IMR-90 (cell line): ENCODE measurements at regions not wholly inside any gene's neighbourhood (a gene's known extent, or its start where the extent isn't known, plus 50 kb on each side); places are given as distances from the start of the nearest gene placed in this dataset.

Source experiments
- BHLHE40 ChIP-seq: fragments of 150-350 bp; IDR thresholded peaks from 2 replicates; pipeline ENCODE4 v1.6.1; 2016; ENCODE audit warnings: mild to moderate bottlenecking, low read depth, low read length
- CEBPB ChIP-seq: IDR thresholded peaks from 2 replicates; pipeline ENCODE4 v1.6.1; 2012; ENCODE audit warnings: low read depth, low read length, improper control_type of control experiment
- CHD1 ChIP-seq: IDR thresholded peaks from 2 replicates; pipeline ENCODE4 v1.6.1; 2012; ENCODE audit warnings: low read depth, low read length, improper control_type of control experiment
- CTCF ChIP-seq: conservative IDR thresholded peaks from 2 replicates; pipeline ENCODE4 v1.5.1; 2012; ENCODE audit warnings: mild to moderate bottlenecking, low read depth, low read length, improper control_type of control experiment
- ELK1 ChIP-seq: fragments of 150-350 bp; IDR thresholded peaks from 2 replicates; pipeline ENCODE4 v1.6.1; 2016; ENCODE audit warnings: low read depth, mild to moderate bottlenecking, low read length, moderate library complexity, borderline replicate concordance
- FOS ChIP-seq: fragments of 150-350 bp; IDR thresholded peaks from 2 replicates; pipeline ENCODE4 v1.6.1; 2016; ENCODE audit warnings: low read depth, low read length
- MAFK ChIP-seq: IDR thresholded peaks from 2 replicates; pipeline ENCODE4 v1.6.1; 2012; ENCODE audit warnings: low read depth, low read length, improper control_type of control experiment
- MXI1 ChIP-seq: IDR thresholded peaks from 2 replicates; pipeline ENCODE4 v1.6.1; 2012; ENCODE audit warnings: low read depth, mild to moderate bottlenecking, low read length, moderate library complexity, borderline replicate concordance
- NFE2L2 ChIP-seq: fragments of 150-350 bp; IDR thresholded peaks from 2 replicates; pipeline ENCODE4 v1.6.1; 2016; ENCODE audit warnings: low read depth, mild to moderate bottlenecking, low read length
- POLR2A ChIP-seq: IDR thresholded peaks from 2 replicates; pipeline ENCODE4 v1.6.1; 2012; ENCODE audit warnings: mild to moderate bottlenecking, low read depth, low read length
- RAD21 ChIP-seq: IDR thresholded peaks from 2 replicates; pipeline ENCODE4 v1.6.1; 2012; ENCODE audit warnings: low read length, improper control_type of control experiment
- RFX5 ChIP-seq: IDR thresholded peaks from 2 replicates; pipeline ENCODE4 v1.8.0; 2012; ENCODE audit warnings: low read depth, mild to moderate bottlenecking, low read length, moderate library complexity
- SMC3 ChIP-seq: fragments of 150-350 bp; IDR thresholded peaks from 2 replicates; pipeline ENCODE4 v1.6.1; 2016; ENCODE audit warnings: low read depth, mild to moderate bottlenecking, antibody characterized with exemption, low read length, moderate library complexity
- USF2 ChIP-seq: fragments of 150-350 bp; IDR thresholded peaks from 2 replicates; pipeline ENCODE4 v1.6.1; 2017; ENCODE audit warnings: mild to moderate bottlenecking, antibody characterized with exemption, low read length, low read depth

GRCh38 chr5:68592351-68592750, 376.8 kb downstream of the PIK3R1 start:
- TF ChIP-seq CTCF (no peak), CHD1 (no peak), POLR2A (no peak), SMC3 (no peak), RAD21 (no peak), NFE2L2 (no peak), CEBPB (no peak), ELK1 (no peak), USF2 (no peak), RFX5 (no peak), MXI1 (no peak), BHLHE40 (no peak), MAFK (no peak), FOS (no peak)
